ENCODE measurements at regions not wholly inside any gene's neighbourhood (a gene's known extent, or its start where the extent isn't known, plus 50 kb on each side); places are given as distances from the start of the nearest gene placed in this dataset.

GRCh38 chr13:61988810-61989209, 573.2 kb upstream of the PCDH20 start:
- no peak overlapping the region for H3K27ac ChIP-seq (replicated peaks in 1 of 4)
- H3K4me3 ChIP-seq = no peak overlapping the region
- no peak for DNase-seq (ENCODE audit: extremely low spot score)
- intact Hi-C loops (cut with DNase I) = no loop called here
- H3K9me3 ChIP-seq = no peaks in the 10 kb centered on the region
- no peak for TF ChIP-seq EP300 (IDR thresholded peaks at IDR 0.05)
- no peak for TF ChIP-seq CTCF (IDR thresholded peaks at IDR 0.05)
- no peak for TF ChIP-seq POLR2A (IDR thresholded peaks at IDR 0.05; ENCODE audit: low read depth)
- TF ChIP-seq POLR2AphosphoS5 (IDR thresholded peaks at IDR 0.05) = no peak
- H3K36me3 ChIP-seq = no peaks in the 10 kb centered on the region
- no peaks in the 10 kb centered on the region for H3K27me3 ChIP-seq
- no peaks in the 10 kb centered on the region for H3K4me1 ChIP-seq
- WGBS = 45% methylated on average over 2 of the region's 2 CpGs

- no peak for DNase-seq (ENCODE audit: extremely low spot score)
- WGBS = 41% methylated on average over 3 of the region's 3 CpGs
These were observed 559.4 kb upstream of the PCDH20 start for GRCh38 chr13:61975001-61975400.

GRCh38 chr13:61965756-61966155, 550.1 kb upstream of the PCDH20 start:
- WGBS = 94% methylated on average over 4 of the region's 4 CpGs
- TF ChIP-seq POLR2AphosphoS5 (IDR thresholded peaks at IDR 0.05) (no peak), POLR2A (IDR thresholded peaks at IDR 0.05; ENCODE audit: low read depth) (no peak), EP300 (IDR thresholded peaks at IDR 0.05) (no peak), CTCF (IDR thresholded peaks at IDR 0.05) (no peak)
- intact Hi-C loops (cut with DNase I) = no loop called here
- DNase-seq (ENCODE audit: extremely low spot score) = no peak
- Histone ChIP-seq H3K9me3 (no peaks in the 10 kb centered on the region), H3K36me3 (no peaks in the 10 kb centered on the region), H3K27ac (replicated peaks in 1 of 4) (no peak overlapping the region), H3K4me1 (no peaks in the 10 kb centered on the region), H3K27me3 (no peaks in the 10 kb centered on the region), H3K4me3 (no peak overlapping the region)

More at GRCh38 chr13:61975001-61975400, 559.4 kb upstream of the PCDH20 start:
- H3K27ac ChIP-seq (replicated peaks in 1 of 4) = no peak overlapping the region
- intact Hi-C loops (cut with DNase I) = no loop called here
- H3K4me3 ChIP-seq = no peak overlapping the region
- TF ChIP-seq POLR2A (IDR thresholded peaks at IDR 0.05; ENCODE audit: low read depth) = no peak
- TF ChIP-seq POLR2AphosphoS5 (IDR thresholded peaks at IDR 0.05) = no peak
- TF ChIP-seq EP300 (IDR thresholded peaks at IDR 0.05) = no peak
- no peak for TF ChIP-seq CTCF (IDR thresholded peaks at IDR 0.05)
- no peaks in the 10 kb centered on the region for H3K9me3 ChIP-seq
- H3K4me1 ChIP-seq = no peaks in the 10 kb centered on the region
- no peaks in the 10 kb centered on the region for H3K36me3 ChIP-seq
- no peaks in the 10 kb centered on the region for H3K27me3 ChIP-seq

- Histone ChIP-seq H3K27ac (replicated peaks in 1 of 4) (no peak overlapping the region), H3K9me3 (no peaks in the 10 kb centered on the region), H3K36me3 (no peaks in the 10 kb centered on the region), H3K4me1 (no peaks in the 10 kb centered on the region), H3K4me3 (no peak overlapping the region), H3K27me3 (no peaks in the 10 kb centered on the region)
- DNase-seq (ENCODE audit: extremely low spot score) = no peak
- TF ChIP-seq EP300 (IDR thresholded peaks at IDR 0.05) = no peak
- TF ChIP-seq POLR2A (IDR thresholded peaks at IDR 0.05; ENCODE audit: low read depth) = no peak
- TF ChIP-seq CTCF (IDR thresholded peaks at IDR 0.05) = no peak
- no peak for TF ChIP-seq POLR2AphosphoS5 (IDR thresholded peaks at IDR 0.05)
- intact Hi-C loops (cut with DNase I) = no loop called here
These were observed 545.3 kb upstream of the PCDH20 start for GRCh38 chr13:61960981-61961380.

GRCh38 chr13:61954092-61954491, 538.4 kb upstream of the PCDH20 start:
- no peaks in the 10 kb centered on the region for H3K9me3 ChIP-seq
- peak in 2 of 3 experiments; percentile 31 to 37 for TF ChIP-seq CTCF (IDR thresholded peaks at IDR 0.05)
- TF ChIP-seq EP300 (IDR thresholded peaks at IDR 0.05) = no peak
- TF ChIP-seq POLR2A (IDR thresholded peaks at IDR 0.05; ENCODE audit: low read depth) = no peak
- TF ChIP-seq POLR2AphosphoS5 (IDR thresholded peaks at IDR 0.05) = no peak
- 10% methylated on average over 3 of the region's 3 CpGs for WGBS
- H3K4me1 ChIP-seq = no peaks in the 10 kb centered on the region
- H3K27me3 ChIP-seq = no peaks in the 10 kb centered on the region
- H3K36me3 ChIP-seq = no peaks in the 10 kb centered on the region
- H3K4me3 ChIP-seq = no peak overlapping the region
- H3K27ac ChIP-seq (replicated peaks in 1 of 4) = no peak overlapping the region
- DNase-seq (ENCODE audit: extremely low spot score) = no peak
- intact Hi-C loops (cut with DNase I) = loop anchor here (10.0 kb wide), 1 partner anchor 1299 kb away; no protein-coding TSS in a partner anchor

Measured in esophagus muscularis mucosa (tissue), 4 donors.